Keratinocyte (primary cell): ENCODE measurements at regions not wholly inside any gene's neighbourhood (a gene's known extent, or its start where the extent isn't known, plus 50 kb on each side); places are given as distances from the start of the nearest gene placed in this dataset.

Source experiments
- DNase-seq: peaks from one replicate; pipeline ENCODE4 v3.0.0-alpha.2; 2011; ENCODE audit warnings: low read depth, missing footprints, low spot score
- FAIRE-seq: peaks from 2 replicates; lab custom pipeline; 2011; peaks lifted over from hg19 to GRCh38; lab: Jason Lieb, UNC
- H2AFZ ChIP-seq: 2 replicates; pipeline ENCODE4 v1.6.0; 2012; ENCODE audit warnings: low read length, control low read depth, inconsistent platforms; ENCODE audit not compliant: control insufficient read depth
- H3K27ac ChIP-seq: 2 replicates; pipeline ENCODE4 v1.5.1; 2011; ENCODE audit warnings: low read length; ENCODE audit not compliant: control insufficient read depth, insufficient read depth
- H3K27me3 ChIP-seq: 3 replicates; pipeline ENCODE4 v1.6.0; 2011; ENCODE audit warnings: low read length; ENCODE audit not compliant: control insufficient read depth, insufficient read depth; ENCODE audit errors: extremely low read depth
- H3K36me3 ChIP-seq, 2 experiments: 2 replicates in 1 of 2; 3 replicates in 1 of 2; pipeline ENCODE4 v1.5.1; 2011; ENCODE audit warnings: low read length in 2 of 2, mild to moderate bottlenecking in 1 of 2; ENCODE audit not compliant: control insufficient read depth in 2 of 2, insufficient read depth in 2 of 2; ENCODE audit errors: extremely low read depth in 1 of 2
- H3K4me1 ChIP-seq: 3 replicates; pipeline ENCODE4 v1.5.1; 2011; ENCODE audit warnings: low read length; ENCODE audit not compliant: control insufficient read depth, insufficient read depth; ENCODE audit errors: extremely low read depth
- H3K4me2 ChIP-seq: 3 replicates; pipeline ENCODE4 v1.6.0; 2011; ENCODE audit warnings: low read depth, low read length; ENCODE audit not compliant: control insufficient read depth, insufficient read depth; ENCODE audit errors: extremely low read depth
- H3K4me3 ChIP-seq, 3 experiments: fragments of 200-600 bp in 1 of 3; sonication (generic) in 1 of 3; 2 replicates in 2 of 3; 3 replicates in 1 of 3; pipeline ENCODE4 v1.5.1; 2011 to 2016; ENCODE audit warnings: low read length in 3 of 3, mild to moderate bottlenecking in 3 of 3, control low read depth in 2 of 3, inconsistent platforms in 1 of 3, low read depth in 1 of 3, mixed read lengths in 1 of 3, mixed run types in 1 of 3, moderate library complexity in 1 of 3; ENCODE audit not compliant: control insufficient read depth in 2 of 3, insufficient read depth in 2 of 3; ENCODE audit errors: extremely low read depth in 1 of 3
- H3K79me2 ChIP-seq: 2 replicates; pipeline ENCODE4 v1.6.0; 2012; ENCODE audit warnings: low read length; ENCODE audit not compliant: control insufficient read depth, insufficient read depth
- H3K9ac ChIP-seq: 3 replicates; pipeline ENCODE4 v1.6.0; 2011; ENCODE audit warnings: low read length; ENCODE audit not compliant: control insufficient read depth, insufficient read depth; ENCODE audit errors: extremely low read depth
- H3K9me1 ChIP-seq: 3 replicates; pipeline ENCODE4 v1.6.0; 2011; ENCODE audit warnings: low read length; ENCODE audit not compliant: control insufficient read depth, insufficient read depth; ENCODE audit errors: extremely low read depth
- H3K9me3 ChIP-seq: 2 replicates; pipeline ENCODE4 v1.5.1; 2012; ENCODE audit warnings: low read depth, low read length; ENCODE audit not compliant: control insufficient read depth
- H4K20me1 ChIP-seq: 3 replicates; pipeline ENCODE4 v1.6.0; 2011; ENCODE audit warnings: low read length; ENCODE audit not compliant: control insufficient read depth, insufficient read depth; ENCODE audit errors: extremely low read depth
- EZH2 ChIP-seq: IDR thresholded peaks from one replicate; pipeline ENCODE4 v1.6.1; 2012; ENCODE audit warnings: inconsistent platforms, mild to moderate bottlenecking, low read length, moderate library complexity
- dilution Hi-C: fragments of 300-500 bp; cut with MboI; formaldehyde crosslinking; loops from one replicate; pipeline ENCODE4 v1.7.0; 2020; ENCODE audit warnings: low sequenced_read_pairs; ENCODE audit not compliant: extremely low pct_ligation_motif_present
- TF ChIP-seq, protein P1 (sequence below), 3 experiments: IDR thresholded peaks in 1 of 3; conservative IDR thresholded peaks in 1 of 3; optimal IDR thresholded peaks in 1 of 3; 2 replicates in 2 of 3; 3 replicates in 1 of 3; pipeline versions ENCODE3 to v1.5.1; 2011; ENCODE audit warnings: low read length in 3 of 3, mild to moderate bottlenecking in 3 of 3, moderate library complexity in 2 of 3, control low read depth in 1 of 3, inconsistent platforms in 1 of 3; ENCODE audit not compliant: insufficient read depth in 2 of 3; ENCODE audit errors: extremely low read depth in 1 of 3

DNA sequence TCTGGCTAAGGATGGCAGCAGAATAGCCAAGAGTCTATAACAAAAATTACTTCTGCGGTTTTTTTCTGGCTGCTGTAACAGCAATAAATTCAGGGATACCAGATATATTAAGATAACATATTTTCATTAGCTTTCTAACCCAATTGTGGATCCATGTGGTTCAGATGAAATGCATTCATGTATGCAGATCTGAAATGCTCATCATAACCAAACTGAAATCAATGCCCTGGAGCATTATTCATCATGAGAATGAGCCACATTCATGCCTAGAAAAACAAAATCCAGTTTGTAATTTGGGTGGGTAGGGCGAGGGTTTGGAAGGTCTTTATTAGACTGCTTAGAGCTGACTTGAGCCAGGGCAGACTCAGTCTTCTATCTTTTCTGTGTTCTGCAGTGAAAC, 69.8 kb upstream of the SEMA3A start:
- DNase-seq = no peak

DNA sequence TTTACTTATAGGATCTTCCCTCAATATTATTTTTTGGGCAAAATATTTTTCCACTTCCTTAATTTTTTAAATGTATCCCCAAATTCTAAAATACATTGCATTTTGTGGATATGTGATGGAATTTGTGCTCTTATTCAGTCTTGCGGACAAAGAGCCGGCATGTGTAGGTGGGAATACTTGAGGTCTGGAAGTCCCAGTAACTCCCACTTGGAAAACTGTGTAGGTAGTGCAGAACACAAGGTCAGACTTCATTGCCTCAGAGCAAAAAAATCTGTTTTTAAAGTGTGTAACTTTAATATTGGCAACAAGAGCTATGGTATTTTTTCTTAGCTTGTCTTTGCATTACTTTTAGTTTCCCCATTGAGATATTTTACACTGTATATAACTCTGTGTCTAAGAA, 68.5 kb upstream of the SEMA3A start:
- Histone ChIP-seq H4K20me1 (no peaks in the 10 kb centered on the region), H3K27ac (no peak overlapping the region), H3K36me3 (no peaks in the 10 kb centered on the region), H2AFZ (no peak overlapping the region), H3K27me3 (no peaks in the 10 kb centered on the region), H3K79me2 (no peaks in the 10 kb centered on the region), H3K9me3 (no peaks in the 10 kb centered on the region), H3K4me2 (no peak overlapping the region), H3K9ac (no peak overlapping the region), H3K4me3 (no peak overlapping the region), H3K4me1 (no peaks in the 10 kb centered on the region), H3K9me1 (no peaks in the 10 kb centered on the region)
- FAIRE-seq (no peak), DNase-seq (no peak)
- dilution Hi-C loops = no loop called here
- TF ChIP-seq, protein P1, sequence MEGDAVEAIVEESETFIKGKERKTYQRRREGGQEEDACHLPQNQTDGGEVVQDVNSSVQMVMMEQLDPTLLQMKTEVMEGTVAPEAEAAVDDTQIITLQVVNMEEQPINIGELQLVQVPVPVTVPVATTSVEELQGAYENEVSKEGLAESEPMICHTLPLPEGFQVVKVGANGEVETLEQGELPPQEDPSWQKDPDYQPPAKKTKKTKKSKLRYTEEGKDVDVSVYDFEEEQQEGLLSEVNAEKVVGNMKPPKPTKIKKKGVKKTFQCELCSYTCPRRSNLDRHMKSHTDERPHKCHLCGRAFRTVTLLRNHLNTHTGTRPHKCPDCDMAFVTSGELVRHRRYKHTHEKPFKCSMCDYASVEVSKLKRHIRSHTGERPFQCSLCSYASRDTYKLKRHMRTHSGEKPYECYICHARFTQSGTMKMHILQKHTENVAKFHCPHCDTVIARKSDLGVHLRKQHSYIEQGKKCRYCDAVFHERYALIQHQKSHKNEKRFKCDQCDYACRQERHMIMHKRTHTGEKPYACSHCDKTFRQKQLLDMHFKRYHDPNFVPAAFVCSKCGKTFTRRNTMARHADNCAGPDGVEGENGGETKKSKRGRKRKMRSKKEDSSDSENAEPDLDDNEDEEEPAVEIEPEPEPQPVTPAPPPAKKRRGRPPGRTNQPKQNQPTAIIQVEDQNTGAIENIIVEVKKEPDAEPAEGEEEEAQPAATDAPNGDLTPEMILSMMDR (optimal IDR thresholded peaks at IDR 0.05 in 1 of 3, IDR thresholded peaks at IDR 0.05 in 1 of 3, conservative IDR thresholded peaks at IDR 0.05 in 1 of 3; ENCODE audit: extremely low read depth in 1 of 3, insufficient read depth in 2 of 3, low read length in 3 of 3) = no peak
- no peak for TF ChIP-seq EZH2

More for the DNA sequence above, 69.8 kb upstream of the SEMA3A start:
- Histone ChIP-seq H3K27ac (no peak overlapping the region), H2AFZ (no peak overlapping the region), H3K27me3 (no peaks in the 10 kb centered on the region), H3K9me1 (no peaks in the 10 kb centered on the region), H4K20me1 (no peaks in the 10 kb centered on the region), H3K4me2 (no peak overlapping the region), H3K4me3 (no peak overlapping the region), H3K79me2 (no peaks in the 10 kb centered on the region), H3K36me3 (no peaks in the 10 kb centered on the region), H3K9ac (no peak overlapping the region), H3K9me3 (no peaks in the 10 kb centered on the region), H3K4me1 (no peaks in the 10 kb centered on the region)
- FAIRE-seq = no peak
- dilution Hi-C loops = no loop called here
- no peak for TF ChIP-seq EZH2
- TF ChIP-seq, protein P1 (optimal IDR thresholded peaks at IDR 0.05 in 1 of 3, IDR thresholded peaks at IDR 0.05 in 1 of 3, conservative IDR thresholded peaks at IDR 0.05 in 1 of 3; ENCODE audit: extremely low read depth in 1 of 3, insufficient read depth in 2 of 3, low read length in 3 of 3) = no peak
